Muscle layer of duodenum (tissue), 2 donors: ENCODE measurements at regions not wholly inside any gene's neighbourhood (a gene's known extent, or its start where the extent isn't known, plus 50 kb on each side); places are given as distances from the start of the nearest gene placed in this dataset.

Experiments
- H3K27ac ChIP-seq: one replicate; pipeline ENCODE4 v1.7.0; 2013; ENCODE audit warnings: mild to moderate bottlenecking, low read length
- H3K27me3 ChIP-seq: one replicate; pipeline ENCODE4 v1.7.0; 2013; ENCODE audit warnings: low read depth, mild to moderate bottlenecking, control low read depth, low read length
- H3K36me3 ChIP-seq, 2 donors: one replicate each; pipeline ENCODE4 v1.7.0; 2013; ENCODE audit warnings: low read length in 2 of 2, control low read depth in 1 of 2, mild to moderate bottlenecking in 1 of 2; ENCODE audit not compliant: insufficient read depth in 2 of 2, control insufficient read depth in 1 of 2
- H3K4me1 ChIP-seq, 2 donors: one replicate each; pipeline ENCODE4 v1.7.0; 2013; ENCODE audit warnings: low read length in 2 of 2, mild to moderate bottlenecking in 2 of 2, control low read depth in 1 of 2, moderate library complexity in 1 of 2; ENCODE audit not compliant: insufficient read depth in 2 of 2, control insufficient read depth in 1 of 2
- H3K4me3 ChIP-seq, 2 donors: one replicate each; pipeline ENCODE4 v1.7.0; 2013; ENCODE audit warnings: low read length in 2 of 2, low read depth in 1 of 2, mild to moderate bottlenecking in 1 of 2
- H3K9me3 ChIP-seq, 2 donors: one replicate each; pipeline ENCODE4 v1.7.0; 2013; ENCODE audit warnings: low read length in 2 of 2, control low read depth in 1 of 2, mild to moderate bottlenecking in 1 of 2; ENCODE audit not compliant: control insufficient read depth in 1 of 2
- donor health status: healthy.

DNA sequence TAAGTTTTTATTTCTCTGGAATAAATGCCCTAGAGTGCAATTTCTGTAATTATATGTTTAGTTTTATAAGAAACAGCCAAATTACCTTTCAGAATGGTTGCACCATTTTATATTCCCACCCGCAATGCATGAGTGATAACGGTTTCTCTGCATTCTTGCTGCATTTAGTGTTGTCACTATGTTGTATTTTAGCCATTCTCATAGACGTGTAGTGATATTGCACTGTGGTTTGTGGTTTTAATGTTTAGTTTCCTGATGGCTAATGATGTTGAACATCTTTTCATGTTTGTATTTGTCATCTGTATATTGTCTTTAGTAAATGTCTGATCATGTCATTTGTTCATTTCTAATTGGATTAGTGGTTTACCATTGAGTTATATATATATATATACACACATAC is 73.0 kb upstream of the GOLIM4 start:
- Histone ChIP-seq H3K36me3 (no peaks in the 10 kb centered on the region), H3K4me1 (no peaks in the 10 kb centered on the region), H3K9me3 (no peaks in the 10 kb centered on the region), H3K27me3 (no peaks in the 10 kb centered on the region), H3K4me3 (no peak overlapping the region), H3K27ac (no peak overlapping the region)

DNA sequence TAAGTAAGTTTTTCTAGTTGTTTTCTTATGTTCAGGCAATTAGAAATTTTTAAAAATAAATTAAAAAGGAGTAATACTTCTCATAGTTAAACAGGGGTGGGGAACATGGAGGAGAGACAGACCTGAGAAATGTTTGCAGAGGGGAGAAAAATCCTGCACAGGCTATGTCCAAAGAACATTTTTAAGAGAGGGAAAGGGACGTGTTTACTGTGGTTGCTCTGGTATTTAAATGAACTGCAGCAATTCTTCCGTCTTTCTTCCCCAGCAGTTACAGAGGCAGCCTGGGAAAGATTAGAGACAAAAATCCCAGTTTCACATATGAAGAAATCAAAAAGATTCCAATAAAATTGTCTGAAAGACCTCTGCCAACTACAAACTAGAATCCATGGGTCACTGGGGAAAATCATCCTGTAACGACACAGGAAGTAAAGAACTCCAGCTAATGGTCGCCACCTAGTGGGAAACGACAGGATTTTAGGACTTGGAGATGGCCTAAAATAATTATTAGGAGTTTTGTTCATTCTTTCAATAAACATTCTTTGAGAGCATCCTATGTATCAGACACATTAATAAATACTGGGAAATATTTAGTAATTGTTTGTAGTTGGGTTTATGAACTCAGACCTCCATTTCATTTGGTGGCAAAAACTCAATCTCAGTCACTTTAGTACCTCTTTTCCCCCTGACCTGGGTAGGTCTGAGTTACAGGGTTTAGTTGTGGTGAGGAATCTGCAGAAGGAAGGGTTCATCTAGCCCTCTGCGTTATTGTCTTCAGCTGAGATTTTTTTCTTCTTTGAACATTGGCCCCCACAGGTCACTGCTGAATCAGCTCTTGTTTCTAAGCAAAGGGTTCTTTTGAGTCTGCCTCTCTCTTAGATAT is 69.9 kb upstream of the GOLIM4 start:
- no peak overlapping the region for H3K27ac ChIP-seq
- H3K9me3 ChIP-seq, result no peaks in the 10 kb centered on the region
- no peaks in the 10 kb centered on the region for H3K27me3 ChIP-seq
- no peaks in the 10 kb centered on the region for H3K4me1 ChIP-seq
- no peaks in the 10 kb centered on the region for H3K36me3 ChIP-seq
- no peak overlapping the region for H3K4me3 ChIP-seq

DNA sequence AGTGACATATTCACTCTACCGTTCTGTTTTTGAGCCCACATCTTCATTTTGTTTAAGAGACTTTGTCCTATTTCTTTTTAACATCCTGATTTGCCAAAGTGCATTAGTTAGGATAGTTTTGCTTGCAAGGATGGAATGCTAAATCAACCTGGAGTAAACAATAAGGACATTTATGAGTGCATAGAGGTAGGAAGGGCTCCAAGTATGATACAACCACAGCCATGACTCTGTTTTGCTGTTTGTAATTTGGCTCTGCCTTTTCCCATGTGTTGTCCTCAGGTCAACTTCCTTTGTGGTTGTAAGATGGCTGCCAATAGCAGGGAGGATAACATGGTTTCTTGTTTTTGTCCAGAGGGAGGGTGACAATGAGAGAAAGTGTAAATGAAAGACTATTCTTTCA is 66.4 kb upstream of the GOLIM4 start:
- no peak overlapping the region for H3K27ac ChIP-seq
- no peaks in the 10 kb centered on the region for H3K4me1 ChIP-seq
- H3K9me3 ChIP-seq, result no peaks in the 10 kb centered on the region
- H3K27me3 ChIP-seq, result no peaks in the 10 kb centered on the region
- no peak overlapping the region for H3K4me3 ChIP-seq
- H3K36me3 ChIP-seq, result no peaks in the 10 kb centered on the region

DNA sequence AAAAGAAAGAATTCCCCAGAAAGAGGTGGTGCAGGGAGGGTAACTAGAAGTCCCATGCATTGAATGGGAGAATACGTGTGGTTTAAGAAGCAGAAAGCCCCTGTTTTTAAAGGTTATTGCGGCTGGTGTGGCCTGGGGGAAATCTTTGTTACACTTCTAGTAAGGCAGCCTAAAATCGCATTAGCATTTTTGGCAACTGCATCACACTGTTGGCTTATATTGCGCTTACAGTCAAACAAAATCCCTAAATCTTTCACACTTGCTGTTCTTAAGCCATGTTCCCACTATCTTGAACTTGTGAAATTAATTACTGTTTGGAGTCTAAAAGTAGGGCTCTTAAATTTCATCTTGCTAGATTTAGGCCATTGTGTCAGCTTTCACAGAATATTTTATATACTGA is 66.0 kb upstream of the GOLIM4 start:
- no peak overlapping the region for H3K27ac ChIP-seq

GRCh38 chr3:168157903-168158302 is 62.2 kb upstream of the GOLIM4 start:
- Histone ChIP-seq H3K27ac (no peak overlapping the region), H3K36me3 (no peaks in the 10 kb centered on the region), H3K4me1 (no peaks in the 10 kb centered on the region)

More for the DNA sequence above, 66.0 kb upstream of the GOLIM4 start:
- no peaks in the 10 kb centered on the region for H3K36me3 ChIP-seq
- H3K9me3 ChIP-seq, result no peaks in the 10 kb centered on the region
- no peak overlapping the region for H3K4me3 ChIP-seq
- no peaks in the 10 kb centered on the region for H3K4me1 ChIP-seq
- H3K27me3 ChIP-seq, result no peaks in the 10 kb centered on the region

GRCh38 chr3:168157099-168157700 is 61.5 kb upstream of the GOLIM4 start:
- peaks cover 1 to 8% of the 10 kb centered on the region in 2 donors for H3K9me3 ChIP-seq

More at GRCh38 chr3:168157903-168158302, 62.2 kb upstream of the GOLIM4 start:
- H3K27me3 ChIP-seq, result no peaks in the 10 kb centered on the region
- no peak overlapping the region for H3K4me3 ChIP-seq
- H3K9me3 ChIP-seq, result peaks cover 0 to under 1% of the 10 kb centered on the region in 2 donors

DNA sequence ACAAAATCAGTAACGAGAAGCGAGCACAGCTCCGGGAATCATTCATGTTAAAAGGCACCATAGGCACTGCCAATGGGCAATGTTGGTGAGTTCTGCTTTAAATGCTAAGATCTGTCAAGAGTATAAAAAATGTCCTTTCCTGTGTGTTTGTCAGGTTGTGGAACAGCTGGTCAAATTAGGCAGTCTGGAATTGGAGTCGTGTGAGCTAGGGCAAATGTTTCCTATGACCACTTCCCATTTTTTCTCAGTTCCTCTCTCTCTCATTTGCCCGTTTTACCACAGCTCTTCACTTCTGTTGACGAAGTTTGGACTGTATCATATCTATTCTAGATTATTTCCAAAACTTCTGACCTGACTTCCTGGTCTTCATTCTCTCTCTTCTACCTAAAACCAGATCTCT is 60.8 kb upstream of the GOLIM4 start:
- Histone ChIP-seq H3K27me3 (no peaks in the 10 kb centered on the region), H3K27ac (no peak overlapping the region), H3K36me3 (no peaks in the 10 kb centered on the region), H3K9me3 (peaks cover 4 to 11% of the 10 kb centered on the region in 2 donors), H3K4me3 (no peak overlapping the region), H3K4me1 (no peaks in the 10 kb centered on the region)

More at GRCh38 chr3:168157099-168157700, 61.5 kb upstream of the GOLIM4 start:
- Histone ChIP-seq H3K36me3 (no peaks in the 10 kb centered on the region), H3K27ac (no peak overlapping the region), H3K4me3 (no peak overlapping the region), H3K27me3 (no peaks in the 10 kb centered on the region), H3K4me1 (no peaks in the 10 kb centered on the region)

DNA sequence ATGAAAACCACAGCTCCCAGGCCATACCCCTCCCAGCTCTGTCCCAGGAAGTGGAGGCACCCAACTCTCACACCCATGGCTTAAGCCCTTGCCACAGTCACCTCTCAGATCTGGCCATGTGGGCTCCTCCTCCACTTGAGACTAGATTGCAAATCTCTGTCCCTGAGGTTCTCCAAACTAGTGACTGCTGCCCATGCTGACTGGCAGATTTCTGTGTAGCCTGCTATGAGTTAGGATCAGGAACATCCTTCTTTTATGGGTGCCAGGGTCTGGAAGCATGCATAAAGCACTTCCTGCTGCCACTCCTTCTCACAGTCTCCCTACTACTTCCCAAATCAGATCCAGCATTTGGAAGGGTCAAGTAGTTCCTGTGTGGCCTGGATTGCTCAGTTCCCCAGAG is 59.6 kb upstream of the GOLIM4 start:
- Histone ChIP-seq H3K36me3 (no peaks in the 10 kb centered on the region), H3K9me3 (peaks cover 4 to 11% of the 10 kb centered on the region in 2 donors), H3K27ac (no peak overlapping the region), H3K4me3 (no peak overlapping the region), H3K27me3 (no peaks in the 10 kb centered on the region), H3K4me1 (no peaks in the 10 kb centered on the region)

DNA sequence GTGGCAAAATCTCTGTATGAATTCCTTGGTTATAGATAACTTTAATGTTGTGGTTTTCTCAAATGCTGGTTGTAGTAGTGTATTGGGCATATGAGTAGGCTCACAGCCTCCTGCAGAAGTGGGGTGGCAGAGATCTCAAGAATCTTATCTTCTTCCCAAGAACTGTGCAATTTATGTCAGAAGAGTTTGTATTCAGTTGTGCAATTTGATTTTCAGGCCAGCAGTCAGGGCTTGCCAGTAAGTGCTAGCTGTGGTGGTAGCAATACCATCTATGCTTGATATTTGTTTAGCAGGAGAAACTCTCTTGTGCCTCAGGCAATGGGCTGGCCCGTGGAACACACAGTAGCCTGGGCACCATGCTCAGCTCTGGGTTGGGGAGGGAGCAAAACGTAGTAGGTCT is 58.4 kb upstream of the GOLIM4 start:
- Histone ChIP-seq H3K9me3 (peaks cover 4 to 11% of the 10 kb centered on the region in 2 donors), H3K4me3 (no peak overlapping the region), H3K27me3 (no peaks in the 10 kb centered on the region), H3K27ac (no peak overlapping the region), H3K36me3 (no peaks in the 10 kb centered on the region), H3K4me1 (no peaks in the 10 kb centered on the region)

GRCh38 chr3:168152149-168152548 is 56.4 kb upstream of the GOLIM4 start:
- peaks cover 4 to 11% of the 10 kb centered on the region in 2 donors for H3K9me3 ChIP-seq
- no peak overlapping the region for H3K27ac ChIP-seq
- no peak overlapping the region for H3K4me3 ChIP-seq
- no peaks in the 10 kb centered on the region for H3K4me1 ChIP-seq
- no peaks in the 10 kb centered on the region for H3K36me3 ChIP-seq
- no peaks in the 10 kb centered on the region for H3K27me3 ChIP-seq
